Ishikawa (cell line): ENCODE measurements at regions not wholly inside any gene's neighbourhood (a gene's known extent, or its start where the extent isn't known, plus 50 kb on each side); places are given as distances from the start of the nearest gene placed in this dataset.

Experiments used
- CEBPB ChIP-seq: IDR thresholded peaks from 2 replicates; pipeline ENCODE4 v1.6.1; 2012
- FOXM1 ChIP-seq: IDR thresholded peaks from 2 replicates; pipeline ENCODE4 v1.6.1; 2012; ENCODE audit warnings: low read depth, borderline replicate concordance
- RAD21 ChIP-seq: IDR thresholded peaks from 2 replicates; pipeline ENCODE4 v1.6.1; 2012; ENCODE audit warnings: low read depth
- TAF1 ChIP-seq: IDR thresholded peaks from 2 replicates; pipeline ENCODE4 v1.6.1; 2012; ENCODE audit warnings: low read depth, mild to moderate bottlenecking
- TCF12 ChIP-seq: IDR thresholded peaks from 2 replicates; pipeline ENCODE4 v1.6.1; 2012; ENCODE audit warnings: low read depth
- TF ChIP-seq, protein P1 (sequence below): IDR thresholded peaks from 2 replicates; pipeline ENCODE4 v1.6.1; 2012; ENCODE audit warnings: low read depth, mild to moderate bottlenecking
- TF ChIP-seq, protein P2 (sequence below): IDR thresholded peaks from 2 replicates; pipeline ENCODE4 v1.6.1; 2012
- TF ChIP-seq, protein P3 (sequence below): IDR thresholded peaks from 2 replicates; pipeline ENCODE4 v1.6.1; 2012

DNA sequence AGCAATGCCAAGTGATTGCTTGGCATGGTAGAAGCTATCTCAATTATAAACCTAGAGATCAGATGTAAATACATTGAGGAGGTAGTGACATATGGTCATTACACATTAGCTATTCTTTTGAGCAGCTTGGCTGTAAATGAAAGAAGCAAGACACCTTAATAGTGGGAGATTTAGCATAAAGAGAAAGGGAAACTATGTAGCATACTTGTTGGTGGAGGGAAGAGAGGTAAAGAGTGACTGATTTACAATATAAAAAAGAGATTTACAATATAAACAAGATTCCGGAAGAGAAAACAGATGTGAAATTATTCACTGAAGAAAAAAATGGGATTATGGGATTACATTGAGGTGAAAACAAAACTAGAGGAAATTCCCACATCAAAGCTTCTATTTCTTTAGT is 2009.6 kb downstream of the OLFM4 start:
- no peak for TF ChIP-seq TCF12
- TF ChIP-seq CEBPB: no peak
- TF ChIP-seq, protein P1, sequence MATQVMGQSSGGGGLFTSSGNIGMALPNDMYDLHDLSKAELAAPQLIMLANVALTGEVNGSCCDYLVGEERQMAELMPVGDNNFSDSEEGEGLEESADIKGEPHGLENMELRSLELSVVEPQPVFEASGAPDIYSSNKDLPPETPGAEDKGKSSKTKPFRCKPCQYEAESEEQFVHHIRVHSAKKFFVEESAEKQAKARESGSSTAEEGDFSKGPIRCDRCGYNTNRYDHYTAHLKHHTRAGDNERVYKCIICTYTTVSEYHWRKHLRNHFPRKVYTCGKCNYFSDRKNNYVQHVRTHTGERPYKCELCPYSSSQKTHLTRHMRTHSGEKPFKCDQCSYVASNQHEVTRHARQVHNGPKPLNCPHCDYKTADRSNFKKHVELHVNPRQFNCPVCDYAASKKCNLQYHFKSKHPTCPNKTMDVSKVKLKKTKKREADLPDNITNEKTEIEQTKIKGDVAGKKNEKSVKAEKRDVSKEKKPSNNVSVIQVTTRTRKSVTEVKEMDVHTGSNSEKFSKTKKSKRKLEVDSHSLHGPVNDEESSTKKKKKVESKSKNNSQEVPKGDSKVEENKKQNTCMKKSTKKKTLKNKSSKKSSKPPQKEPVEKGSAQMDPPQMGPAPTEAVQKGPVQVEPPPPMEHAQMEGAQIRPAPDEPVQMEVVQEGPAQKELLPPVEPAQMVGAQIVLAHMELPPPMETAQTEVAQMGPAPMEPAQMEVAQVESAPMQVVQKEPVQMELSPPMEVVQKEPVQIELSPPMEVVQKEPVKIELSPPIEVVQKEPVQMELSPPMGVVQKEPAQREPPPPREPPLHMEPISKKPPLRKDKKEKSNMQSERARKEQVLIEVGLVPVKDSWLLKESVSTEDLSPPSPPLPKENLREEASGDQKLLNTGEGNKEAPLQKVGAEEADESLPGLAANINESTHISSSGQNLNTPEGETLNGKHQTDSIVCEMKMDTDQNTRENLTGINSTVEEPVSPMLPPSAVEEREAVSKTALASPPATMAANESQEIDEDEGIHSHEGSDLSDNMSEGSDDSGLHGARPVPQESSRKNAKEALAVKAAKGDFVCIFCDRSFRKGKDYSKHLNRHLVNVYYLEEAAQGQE: no peak
- no peak for TF ChIP-seq TAF1
- TF ChIP-seq, protein P2, sequence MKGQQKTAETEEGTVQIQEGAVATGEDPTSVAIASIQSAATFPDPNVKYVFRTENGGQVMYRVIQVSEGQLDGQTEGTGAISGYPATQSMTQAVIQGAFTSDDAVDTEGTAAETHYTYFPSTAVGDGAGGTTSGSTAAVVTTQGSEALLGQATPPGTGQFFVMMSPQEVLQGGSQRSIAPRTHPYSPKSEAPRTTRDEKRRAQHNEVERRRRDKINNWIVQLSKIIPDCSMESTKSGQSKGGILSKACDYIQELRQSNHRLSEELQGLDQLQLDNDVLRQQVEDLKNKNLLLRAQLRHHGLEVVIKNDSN: no peak
- TF ChIP-seq FOXM1: no peak
- TF ChIP-seq RAD21: no peak
- TF ChIP-seq, protein P3, sequence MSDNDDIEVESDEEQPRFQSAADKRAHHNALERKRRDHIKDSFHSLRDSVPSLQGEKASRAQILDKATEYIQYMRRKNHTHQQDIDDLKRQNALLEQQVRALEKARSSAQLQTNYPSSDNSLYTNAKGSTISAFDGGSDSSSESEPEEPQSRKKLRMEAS: no peak
